ENCODE measurements at regions not wholly inside any gene's neighbourhood (a gene's known extent, or its start where the extent isn't known, plus 50 kb on each side); places are given as distances from the start of the nearest gene placed in this dataset.

- TF ChIP-seq EZH2phosphoT487 (IDR thresholded peaks at IDR 0.05; ENCODE audit: insufficient read depth, low read depth) (no peak), EZH2 (IDR thresholded peaks at IDR 0.05; ENCODE audit: insufficient read depth, poor library complexity, severe bottlenecking) (no peak)
These were observed 118.7 kb downstream of the ZFP36L2 start for GRCh38 chr2:43107679-43108078.
